ENCODE measurements at regions not wholly inside any gene's neighbourhood (a gene's known extent, or its start where the extent isn't known, plus 50 kb on each side); places are given as distances from the start of the nearest gene placed in this dataset.

- H3K4me3 ChIP-seq (replicated peaks; ENCODE audit: low read depth, low read length), result no peak overlapping the region
- no peak for DNase-seq (ENCODE audit: extremely low read depth, insufficient read length)
- no peaks in the 10 kb centered on the region for H3K27me3 ChIP-seq (replicated peaks; ENCODE audit: control insufficient read depth, insufficient read depth, low read length)
- TF ChIP-seq CTCF (IDR thresholded peaks at IDR 0.05; ENCODE audit: insufficient read depth, low read length, poor library complexity, severe bottlenecking), result no peak
- no peaks in the 10 kb centered on the region for H3K36me3 ChIP-seq (ENCODE audit: control insufficient read depth, insufficient read depth, low read length)
Measured at GRCh38 chr11:29584342-29584741, 432.5 kb downstream of the KCNA4 start.

- no peaks in the 10 kb centered on the region for H3K36me3 ChIP-seq (ENCODE audit: control insufficient read depth, insufficient read depth, low read length)
- TF ChIP-seq CTCF (IDR thresholded peaks at IDR 0.05; ENCODE audit: insufficient read depth, low read length, poor library complexity, severe bottlenecking), result no peak
- H3K4me3 ChIP-seq (replicated peaks; ENCODE audit: low read depth, low read length), result no peak overlapping the region
- no peak for DNase-seq (ENCODE audit: extremely low read depth, insufficient read length)
- no peaks in the 10 kb centered on the region for H3K27me3 ChIP-seq (replicated peaks; ENCODE audit: control insufficient read depth, insufficient read depth, low read length)
Measured at GRCh38 chr11:29578806-29579205, 438.0 kb downstream of the KCNA4 start.

GRCh38 chr11:29564486-29564885 lies 452.3 kb downstream of the KCNA4 start:
- no peak for TF ChIP-seq CTCF (IDR thresholded peaks at IDR 0.05; ENCODE audit: insufficient read depth, low read length, poor library complexity, severe bottlenecking)
- H3K36me3 ChIP-seq (ENCODE audit: control insufficient read depth, insufficient read depth, low read length), result no peaks in the 10 kb centered on the region
- DNase-seq (ENCODE audit: extremely low read depth, insufficient read length), result no peak
- H3K27me3 ChIP-seq (replicated peaks; ENCODE audit: control insufficient read depth, insufficient read depth, low read length), result no peaks in the 10 kb centered on the region
- H3K4me3 ChIP-seq (replicated peaks; ENCODE audit: low read depth, low read length), result no peak overlapping the region

GRCh38 chr11:29562183-29562582 lies 454.6 kb downstream of the KCNA4 start:
- TF ChIP-seq CTCF (IDR thresholded peaks at IDR 0.05; ENCODE audit: insufficient read depth, low read length, poor library complexity, severe bottlenecking), result no peak
- DNase-seq (ENCODE audit: extremely low read depth, insufficient read length), result no peak
- Histone ChIP-seq H3K27me3 (replicated peaks; ENCODE audit: control insufficient read depth, insufficient read depth, low read length) (no peaks in the 10 kb centered on the region), H3K4me3 (replicated peaks; ENCODE audit: low read depth, low read length) (no peak overlapping the region), H3K36me3 (ENCODE audit: control insufficient read depth, insufficient read depth, low read length) (no peaks in the 10 kb centered on the region)

GRCh38 chr11:29553990-29554389 lies 462.8 kb downstream of the KCNA4 start:
- Histone ChIP-seq H3K4me3 (replicated peaks; ENCODE audit: low read depth, low read length) (no peak overlapping the region), H3K27me3 (replicated peaks; ENCODE audit: control insufficient read depth, insufficient read depth, low read length) (no peaks in the 10 kb centered on the region), H3K36me3 (ENCODE audit: control insufficient read depth, insufficient read depth, low read length) (no peaks in the 10 kb centered on the region)
- DNase-seq (ENCODE audit: extremely low read depth, insufficient read length), result no peak
- TF ChIP-seq CTCF (IDR thresholded peaks at IDR 0.05; ENCODE audit: insufficient read depth, low read length, poor library complexity, severe bottlenecking), result no peak

- TF ChIP-seq CTCF (IDR thresholded peaks at IDR 0.05; ENCODE audit: insufficient read depth, low read length, poor library complexity, severe bottlenecking), result no peak
- no peaks in the 10 kb centered on the region for H3K36me3 ChIP-seq (ENCODE audit: control insufficient read depth, insufficient read depth, low read length)
- no peak overlapping the region for H3K4me3 ChIP-seq (replicated peaks; ENCODE audit: low read depth, low read length)
- no peak for DNase-seq (ENCODE audit: extremely low read depth, insufficient read length)
- no peaks in the 10 kb centered on the region for H3K27me3 ChIP-seq (replicated peaks; ENCODE audit: control insufficient read depth, insufficient read depth, low read length)
Measured at GRCh38 chr11:29538339-29539036, 478.3 kb downstream of the KCNA4 start.
